ENCODE measurements at regions not wholly inside any gene's neighbourhood (a gene's known extent, or its start where the extent isn't known, plus 50 kb on each side); places are given as distances from the start of the nearest gene placed in this dataset.

GRCh38 chr2:3039188-3040065 lies 338.2 kb downstream of the EIPR1 start:
- WGBS, result 68% methylated on average over 16 of the region's 16 CpGs
- Histone ChIP-seq H3K18ac (ENCODE audit: low read depth in 1 of 2, low read length in 2 of 2) (no peak overlapping the region), H2BK120ac (ENCODE audit: low read depth, low read length) (no peak overlapping the region), H2AK5ac (ENCODE audit: low read length, severe bottlenecking) (no peak overlapping the region), H4K8ac (ENCODE audit: low read length) (no peak overlapping the region), H3K4me3 (ENCODE audit: insufficient read depth in 1 of 2, low read depth in 1 of 2, low read length in 2 of 2) (no peak overlapping the region), H3K4me2 (ENCODE audit: low read length, poor library complexity, severe bottlenecking) (no peak overlapping the region), H3K14ac (ENCODE audit: low read length in 2 of 2) (no peak overlapping the region), H3K9ac (ENCODE audit: low read length) (no peak overlapping the region), H3K23ac (ENCODE audit: low read length in 2 of 2) (no peak overlapping the region), H2BK12ac (ENCODE audit: low read length in 2 of 2) (no peak overlapping the region), H3K36me3 (ENCODE audit: control insufficient read depth in 1 of 2, insufficient read depth in 2 of 2, low read depth in 1 of 2, low read length in 2 of 2) (no peaks in the 10 kb centered on the region), H2BK15ac (ENCODE audit: low read depth, poor library complexity, severe bottlenecking) (no peak overlapping the region), H2BK5ac (ENCODE audit: low read depth, low read length, poor library complexity, severe bottlenecking) (no peak overlapping the region), H2AFZ (ENCODE audit: low read depth, low read length) (no peak overlapping the region), H3K27me3 (ENCODE audit: control insufficient read depth in 1 of 2, insufficient read depth in 1 of 2, low read length in 2 of 2) (no peaks in the 10 kb centered on the region), H3K4ac (ENCODE audit: low read depth in 1 of 2, low read length in 2 of 2) (no peak overlapping the region), H3K4me1 (ENCODE audit: control insufficient read depth, insufficient read depth, low read depth, low read length) (no peaks in the 10 kb centered on the region), H3K27ac (ENCODE audit: low read length, poor library complexity, severe bottlenecking) (no peak overlapping the region), H4K91ac (ENCODE audit: low read length) (no peak overlapping the region), H3K79me1 (replicated peaks; ENCODE audit: low read length, poor library complexity, severe bottlenecking) (no peaks in the 10 kb centered on the region), H3K9me3 (ENCODE audit: control insufficient read depth, low read length) (no peaks in the 10 kb centered on the region)
- DNase-seq, result no peak

GRCh38 chr2:3038636-3039035 lies 339.0 kb downstream of the EIPR1 start:
- Histone ChIP-seq H3K18ac (ENCODE audit: low read depth in 1 of 2, low read length in 2 of 2) (no peak overlapping the region), H3K9me3 (ENCODE audit: control insufficient read depth, low read length) (no peaks in the 10 kb centered on the region), H3K4me2 (ENCODE audit: low read length, poor library complexity, severe bottlenecking) (no peak overlapping the region), H3K4me1 (ENCODE audit: control insufficient read depth, insufficient read depth, low read depth, low read length) (no peaks in the 10 kb centered on the region), H2BK15ac (ENCODE audit: low read depth, poor library complexity, severe bottlenecking) (no peak overlapping the region), H3K4me3 (ENCODE audit: insufficient read depth in 1 of 2, low read depth in 1 of 2, low read length in 2 of 2) (no peak overlapping the region), H3K36me3 (ENCODE audit: control insufficient read depth in 1 of 2, insufficient read depth in 2 of 2, low read depth in 1 of 2, low read length in 2 of 2) (no peaks in the 10 kb centered on the region), H2BK12ac (ENCODE audit: low read length in 2 of 2) (no peak overlapping the region), H3K79me1 (replicated peaks; ENCODE audit: low read length, poor library complexity, severe bottlenecking) (no peaks in the 10 kb centered on the region), H3K23ac (ENCODE audit: low read length in 2 of 2) (no peak overlapping the region), H2BK5ac (ENCODE audit: low read depth, low read length, poor library complexity, severe bottlenecking) (no peak overlapping the region), H3K9ac (ENCODE audit: low read length) (no peak overlapping the region), H3K14ac (ENCODE audit: low read length in 2 of 2) (no peak overlapping the region), H3K27ac (ENCODE audit: low read length, poor library complexity, severe bottlenecking) (no peak overlapping the region), H4K8ac (ENCODE audit: low read length) (no peak overlapping the region), H2AFZ (ENCODE audit: low read depth, low read length) (no peak overlapping the region), H2BK120ac (ENCODE audit: low read depth, low read length) (no peak overlapping the region), H3K4ac (ENCODE audit: low read depth in 1 of 2, low read length in 2 of 2) (no peak overlapping the region), H2AK5ac (ENCODE audit: low read length, severe bottlenecking) (no peak overlapping the region), H4K91ac (ENCODE audit: low read length) (no peak overlapping the region), H3K27me3 (ENCODE audit: control insufficient read depth in 1 of 2, insufficient read depth in 1 of 2, low read length in 2 of 2) (no peaks in the 10 kb centered on the region)
- 67% methylated on average over 12 of the region's 12 CpGs for WGBS
- DNase-seq, result no peak

GRCh38 chr2:3037196-3038194 lies 340.1 kb downstream of the EIPR1 start:
- Histone ChIP-seq H2AK5ac (ENCODE audit: low read length, severe bottlenecking) (no peak overlapping the region), H3K27me3 (ENCODE audit: control insufficient read depth in 1 of 2, insufficient read depth in 1 of 2, low read length in 2 of 2) (no peaks in the 10 kb centered on the region), H3K14ac (ENCODE audit: low read length in 2 of 2) (no peak overlapping the region), H3K4me1 (ENCODE audit: control insufficient read depth, insufficient read depth, low read depth, low read length) (no peaks in the 10 kb centered on the region), H3K9ac (ENCODE audit: low read length) (no peak overlapping the region), H3K4ac (ENCODE audit: low read depth in 1 of 2, low read length in 2 of 2) (no peak overlapping the region), H3K79me1 (replicated peaks; ENCODE audit: low read length, poor library complexity, severe bottlenecking) (no peaks in the 10 kb centered on the region), H4K8ac (ENCODE audit: low read length) (no peak overlapping the region), H3K36me3 (ENCODE audit: control insufficient read depth in 1 of 2, insufficient read depth in 2 of 2, low read depth in 1 of 2, low read length in 2 of 2) (no peaks in the 10 kb centered on the region), H2BK15ac (ENCODE audit: low read depth, poor library complexity, severe bottlenecking) (no peak overlapping the region), H3K9me3 (ENCODE audit: control insufficient read depth, low read length) (no peaks in the 10 kb centered on the region), H4K91ac (ENCODE audit: low read length) (no peak overlapping the region), H3K4me3 (ENCODE audit: insufficient read depth in 1 of 2, low read depth in 1 of 2, low read length in 2 of 2) (no peak overlapping the region), H3K18ac (ENCODE audit: low read depth in 1 of 2, low read length in 2 of 2) (no peak overlapping the region), H2BK120ac (ENCODE audit: low read depth, low read length) (no peak overlapping the region), H3K23ac (ENCODE audit: low read length in 2 of 2) (no peak overlapping the region), H2AFZ (ENCODE audit: low read depth, low read length) (no peak overlapping the region), H3K27ac (ENCODE audit: low read length, poor library complexity, severe bottlenecking) (no peak overlapping the region), H2BK12ac (ENCODE audit: low read length in 2 of 2) (no peak overlapping the region), H3K4me2 (ENCODE audit: low read length, poor library complexity, severe bottlenecking) (no peak overlapping the region), H2BK5ac (ENCODE audit: low read depth, low read length, poor library complexity, severe bottlenecking) (no peak overlapping the region)
- WGBS, result 93% methylated on average over 28 of the region's 29 CpGs
- DNase-seq, result no peak

Data from mesenchymal stem cell (in vitro differentiated cells and primary cell).